Liver (tissue), 3 donors: ENCODE measurements at regions not wholly inside any gene's neighbourhood (a gene's known extent, or its start where the extent isn't known, plus 50 kb on each side); places are given as distances from the start of the nearest gene placed in this dataset.

Source experiments
- ATF3 ChIP-seq: IDR thresholded peaks from 2 replicates; pipeline ENCODE4 v1.6.1; 2016; ENCODE audit warnings: antibody characterized with exemption
- CTCF ChIP-seq: fragments of 150-350 bp; IDR thresholded peaks from 2 replicates; pipeline ENCODE4 v1.5.1; 2017; ENCODE audit warnings: improper control_type of control experiment, low read depth, low read length; ENCODE audit not compliant: missing input control
- EGR1 ChIP-seq, 2 donors: IDR thresholded peaks; 2 replicates each; pipeline ENCODE4 v1.6.1; 2016 to 2018; ENCODE audit warnings: antibody characterized with exemption in 2 of 2, low read depth in 2 of 2
- FOXA1 ChIP-seq: IDR thresholded peaks from 2 replicates; pipeline ENCODE4 v1.6.1; 2016; ENCODE audit warnings: antibody characterized with exemption
- GABPA ChIP-seq, 2 donors: IDR thresholded peaks in 1 of 2; conservative IDR thresholded peaks in 1 of 2; 2 replicates each; pipeline ENCODE4 v1.6.1; 2016; ENCODE audit warnings: antibody characterized with exemption in 2 of 2, mild to moderate bottlenecking in 1 of 2, moderate library complexity in 1 of 2
- MAX ChIP-seq: IDR thresholded peaks from 2 replicates; pipeline ENCODE4 v1.6.1; 2016; ENCODE audit warnings: antibody characterized with exemption
- RAD21 ChIP-seq, 2 donors: IDR thresholded peaks; 2 replicates each; pipeline ENCODE4 v1.6.1; 2016; ENCODE audit warnings: antibody characterized with exemption in 2 of 2, mild to moderate bottlenecking in 2 of 2
- REST ChIP-seq: IDR thresholded peaks from 2 replicates; pipeline ENCODE4 v1.6.1; 2016; ENCODE audit warnings: antibody characterized with exemption, mild to moderate bottlenecking
- RXRA ChIP-seq, 2 donors: IDR thresholded peaks; 2 replicates each; pipeline ENCODE4 v1.6.1; 2017 to 2018; ENCODE audit warnings: antibody characterized with exemption in 2 of 2, mild to moderate bottlenecking in 1 of 2
- SP1 ChIP-seq: IDR thresholded peaks from 2 replicates; pipeline ENCODE4 v1.6.1; 2018; ENCODE audit warnings: antibody characterized with exemption, mild to moderate bottlenecking
- TAF1 ChIP-seq: conservative IDR thresholded peaks from 2 replicates; pipeline ENCODE4 v1.6.1; 2016; ENCODE audit warnings: antibody characterized with exemption, mild to moderate bottlenecking
- YY1 ChIP-seq: IDR thresholded peaks from 2 replicates; pipeline ENCODE4 v1.6.1; 2016; ENCODE audit warnings: antibody characterized with exemption, mild to moderate bottlenecking
- ZBTB33 ChIP-seq: IDR thresholded peaks from 2 replicates; pipeline ENCODE4 v1.6.1; 2016; ENCODE audit warnings: antibody characterized with exemption
- donor health status: healthy.
- donor health status: healthy.

GRCh38 chr11:33624083-33624482 is 76.5 kb downstream of the C11orf91 start:
- TF ChIP-seq YY1 (no peak), CTCF (no peak), SP1 (no peak), EGR1 (IDR thresholded peaks at IDR 0.05; ENCODE audit: low read depth in 2 of 2) (no peak), RAD21 (IDR thresholded peaks at IDR 0.05) (no peak), RXRA (IDR thresholded peaks at IDR 0.05) (no peak), ZBTB33 (no peak), ATF3 (no peak), TAF1 (no peak), REST (no peak), FOXA1 (no peak), MAX (no peak), GABPA (IDR thresholded peaks at IDR 0.05 in 1 of 2, conservative IDR thresholded peaks at IDR 0.05 in 1 of 2) (no peak)
